ENCODE measurements at regions not wholly inside any gene's neighbourhood (a gene's known extent, or its start where the extent isn't known, plus 50 kb on each side); places are given as distances from the start of the nearest gene placed in this dataset.

GRCh38 chr15:31480356-31481025, 153.9 kb downstream of the KLF13 start:
- no peak for DNase-seq (ENCODE audit: extremely low read depth, low read depth)
- no peak overlapping the region for H3K4me3 ChIP-seq (replicated peaks; ENCODE audit: low read depth, low read length)
- TF ChIP-seq CTCF (IDR thresholded peaks at IDR 0.05; ENCODE audit: low read depth, low read length, missing control alignments), result no peak

- no peak for TF ChIP-seq CTCF (IDR thresholded peaks at IDR 0.05; ENCODE audit: low read depth, low read length, missing control alignments)
- no peak overlapping the region for H3K4me3 ChIP-seq (replicated peaks; ENCODE audit: low read depth, low read length)
- no peak for DNase-seq (ENCODE audit: extremely low read depth, low read depth)
Observed at GRCh38 chr15:31481142-31481541, 154.5 kb downstream of the KLF13 start.

GRCh38 chr15:31482122-31482922, 155.7 kb downstream of the KLF13 start:
- H3K4me3 ChIP-seq (replicated peaks; ENCODE audit: low read depth, low read length), result no peak overlapping the region
- no peak for DNase-seq (ENCODE audit: extremely low read depth, low read depth)
- no peak for TF ChIP-seq CTCF (IDR thresholded peaks at IDR 0.05; ENCODE audit: low read depth, low read length, missing control alignments)

- H3K4me3 ChIP-seq (replicated peaks; ENCODE audit: low read depth, low read length), result no peak overlapping the region
- no peak for TF ChIP-seq CTCF (IDR thresholded peaks at IDR 0.05; ENCODE audit: low read depth, low read length, missing control alignments)
- no peak for DNase-seq (ENCODE audit: extremely low read depth, low read depth)
Observed at GRCh38 chr15:31483053-31483985, 156.7 kb downstream of the KLF13 start.

GRCh38 chr15:31483986-31484951, 157.6 kb downstream of the KLF13 start:
- no peak for DNase-seq (ENCODE audit: extremely low read depth, low read depth)
- TF ChIP-seq CTCF (IDR thresholded peaks at IDR 0.05; ENCODE audit: low read depth, low read length, missing control alignments), result no peak
- H3K4me3 ChIP-seq (replicated peaks; ENCODE audit: low read depth, low read length), result no peak overlapping the region

- no peak for DNase-seq (ENCODE audit: extremely low read depth, low read depth)
- no peak overlapping the region for H3K4me3 ChIP-seq (replicated peaks; ENCODE audit: low read depth, low read length)
- no peak for TF ChIP-seq CTCF (IDR thresholded peaks at IDR 0.05; ENCODE audit: low read depth, low read length, missing control alignments)
Observed at GRCh38 chr15:31484986-31485385, 158.4 kb downstream of the KLF13 start.
